Kidney tubule cell (primary cell): ENCODE measurements at regions not wholly inside any gene's neighbourhood (a gene's known extent, or its start where the extent isn't known, plus 50 kb on each side); places are given as distances from the start of the nearest gene placed in this dataset.
"Not testable (repeated sequence)": the region's sequence is repeated elsewhere in the genome, so short reads cannot be mapped to it uniquely, and the experiment has no call there.

Experiments used
- DNase-seq: peaks from one replicate; pipeline ENCODE4 v3.0.0-alpha.2; 2018; ENCODE audit warnings: low spot score

GRCh38 chr5:163569284-163569683 lies 63.9 kb downstream of the MAT2B start:
- peak; percentile 9 for DNase-seq

GRCh38 chr5:163571744-163572143 lies 66.3 kb downstream of the MAT2B start:
- peak; percentile 86 for DNase-seq

GRCh38 chr5:163574472-163575440 lies 69.3 kb downstream of the MAT2B start:
- DNase-seq: no peak

GRCh38 chr5:163578652-163579051 lies 73.2 kb downstream of the MAT2B start:
- peak; percentile 9 for DNase-seq

- DNase-seq: no peak
These were observed 74.3 kb downstream of the MAT2B start for GRCh38 chr5:163579729-163580128.

- DNase-seq: peak; percentile 70
These were observed 75.1 kb downstream of the MAT2B start for GRCh38 chr5:163580516-163580915.

- not testable (repeated sequence) for DNase-seq
These were observed 78.2 kb downstream of the MAT2B start for GRCh38 chr5:163583491-163584153.

GRCh38 chr5:163585206-163585605 lies 79.8 kb downstream of the MAT2B start:
- DNase-seq: peak; percentile 89

- DNase-seq: peak; percentile 8
These were observed 81.1 kb downstream of the MAT2B start for GRCh38 chr5:163586531-163586956.

- no peak for DNase-seq
These were observed 89.5 kb downstream of the MAT2B start for GRCh38 chr5:163594951-163595350.

- no peak for DNase-seq
These were observed 90.7 kb downstream of the MAT2B start for GRCh38 chr5:163595932-163596607.

- DNase-seq: no peak
These were observed 91.3 kb downstream of the MAT2B start for GRCh38 chr5:163596608-163597315.

GRCh38 chr5:163604013-163604412 lies 98.6 kb downstream of the MAT2B start:
- no peak for DNase-seq

GRCh38 chr5:163607256-163607655 lies 101.8 kb downstream of the MAT2B start:
- no peak for DNase-seq

GRCh38 chr5:163608621-163609020 lies 103.2 kb downstream of the MAT2B start:
- DNase-seq: no peak

- no peak for DNase-seq
These were observed 104.5 kb downstream of the MAT2B start for GRCh38 chr5:163609910-163610309.

- DNase-seq: no peak
These were observed 107.1 kb downstream of the MAT2B start for GRCh38 chr5:163612358-163613149.

GRCh38 chr5:163613150-163613442 lies 107.7 kb downstream of the MAT2B start:
- no peak for DNase-seq

GRCh38 chr5:163614787-163615186 lies 109.4 kb downstream of the MAT2B start:
- DNase-seq: no peak

GRCh38 chr5:163619273-163619934 lies 114.0 kb downstream of the MAT2B start:
- DNase-seq: no peak

- DNase-seq: no peak
These were observed 114.5 kb downstream of the MAT2B start for GRCh38 chr5:163619951-163620350.
